HCT116 (cell line): ENCODE measurements at regions not wholly inside any gene's neighbourhood (a gene's known extent, or its start where the extent isn't known, plus 50 kb on each side); places are given as distances from the start of the nearest gene placed in this dataset.

Source experiments
- EZH2 ChIP-seq: fragments of 200-600 bp; sonication (generic); IDR thresholded peaks from 2 replicates; pipeline ENCODE4 v1.6.1; 2017; ENCODE audit warnings: antibody characterized with exemption, mixed run types
- EZH2phosphoT487 ChIP-seq: fragments of 200-600 bp; IDR thresholded peaks from 2 replicates; pipeline ENCODE4 v1.6.1; 2018; ENCODE audit warnings: antibody characterized with exemption, borderline replicate concordance
- POLR2A ChIP-seq: IDR thresholded peaks from 2 replicates; pipeline ENCODE4 v1.7.0; 2011; ENCODE audit warnings: borderline replicate concordance; ENCODE audit not compliant: insufficient read depth, insufficient read length; ENCODE audit errors: extremely low read depth
- POLR2AphosphoS5 ChIP-seq: IDR thresholded peaks from 2 replicates; pipeline ENCODE4 v1.6.1; 2011; ENCODE audit warnings: mild to moderate bottlenecking, low read depth, low read length, moderate library complexity
- SP1 ChIP-seq: IDR thresholded peaks from 2 replicates; pipeline ENCODE4 v1.6.1; 2012; ENCODE audit warnings: low read depth
- YY1 ChIP-seq: IDR thresholded peaks from 2 replicates; pipeline ENCODE4 v1.6.1; 2011; ENCODE audit warnings: low read length, low read depth, moderate library complexity, mild to moderate bottlenecking; ENCODE audit not compliant: insufficient replicate concordance; ENCODE audit errors: extremely low read depth
- ZNF274 ChIP-seq: fragments of 200-500 bp; sonication (Bioruptor generic); IDR thresholded peaks from 2 replicates; pipeline ENCODE4 v1.6.1; 2014; ENCODE audit warnings: mild to moderate bottlenecking, low read depth, low read length, inconsistent platforms
- TF ChIP-seq, protein P1 (sequence below), 3 experiments: fragments of 200-600 bp in 1 of 3; sonication (generic) in 1 of 3; IDR thresholded peaks in 2 of 3; conservative IDR thresholded peaks in 1 of 3; 2 replicates each; pipeline ENCODE4 v1.5.1; 2012 to 2017; ENCODE audit warnings: low read depth in 2 of 3, low read length in 2 of 3, antibody characterized with exemption in 1 of 3, borderline replicate concordance in 1 of 3, control low read depth in 1 of 3, mild to moderate bottlenecking in 1 of 3, mixed read lengths in 1 of 3, mixed run types in 1 of 3, moderate library complexity in 1 of 3; ENCODE audit not compliant: insufficient read depth in 1 of 3
- TF ChIP-seq, protein P2 (sequence below): IDR thresholded peaks from 2 replicates; pipeline ENCODE4 v1.6.1; 2012

DNA sequence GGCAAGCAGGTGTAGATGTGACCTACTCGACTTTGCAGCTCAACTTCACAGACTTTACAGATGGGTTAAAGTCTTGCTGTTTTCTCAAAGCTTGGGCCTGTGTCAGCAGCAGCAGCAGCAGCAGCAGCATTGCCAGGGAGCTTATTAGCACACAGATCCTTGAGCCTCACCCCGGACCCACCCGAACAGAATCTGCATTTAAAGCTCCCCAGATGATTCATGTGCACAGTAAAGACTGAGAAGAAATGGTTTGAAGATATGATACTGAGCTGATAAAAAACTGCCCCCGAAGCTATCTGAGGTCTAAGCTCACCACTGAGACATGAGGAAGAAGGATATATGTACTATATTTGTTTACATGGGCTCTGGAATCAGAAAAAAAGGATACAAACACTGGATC is 231.7 kb downstream of the ARPP21 start:
- TF ChIP-seq POLR2AphosphoS5 (no peak), YY1 (no peak), EZH2phosphoT487 (no peak), POLR2A (no peak), EZH2 (no peak), ZNF274 (no peak), SP1 (no peak)
- TF ChIP-seq, protein P1, sequence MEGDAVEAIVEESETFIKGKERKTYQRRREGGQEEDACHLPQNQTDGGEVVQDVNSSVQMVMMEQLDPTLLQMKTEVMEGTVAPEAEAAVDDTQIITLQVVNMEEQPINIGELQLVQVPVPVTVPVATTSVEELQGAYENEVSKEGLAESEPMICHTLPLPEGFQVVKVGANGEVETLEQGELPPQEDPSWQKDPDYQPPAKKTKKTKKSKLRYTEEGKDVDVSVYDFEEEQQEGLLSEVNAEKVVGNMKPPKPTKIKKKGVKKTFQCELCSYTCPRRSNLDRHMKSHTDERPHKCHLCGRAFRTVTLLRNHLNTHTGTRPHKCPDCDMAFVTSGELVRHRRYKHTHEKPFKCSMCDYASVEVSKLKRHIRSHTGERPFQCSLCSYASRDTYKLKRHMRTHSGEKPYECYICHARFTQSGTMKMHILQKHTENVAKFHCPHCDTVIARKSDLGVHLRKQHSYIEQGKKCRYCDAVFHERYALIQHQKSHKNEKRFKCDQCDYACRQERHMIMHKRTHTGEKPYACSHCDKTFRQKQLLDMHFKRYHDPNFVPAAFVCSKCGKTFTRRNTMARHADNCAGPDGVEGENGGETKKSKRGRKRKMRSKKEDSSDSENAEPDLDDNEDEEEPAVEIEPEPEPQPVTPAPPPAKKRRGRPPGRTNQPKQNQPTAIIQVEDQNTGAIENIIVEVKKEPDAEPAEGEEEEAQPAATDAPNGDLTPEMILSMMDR (IDR thresholded peaks at IDR 0.05 in 2 of 3, conservative IDR thresholded peaks at IDR 0.05 in 1 of 3; ENCODE audit: borderline replicate concordance in 1 of 3, insufficient read depth in 1 of 3, low read depth in 2 of 3, low read length in 2 of 3), result no peak
- TF ChIP-seq, protein P2, sequence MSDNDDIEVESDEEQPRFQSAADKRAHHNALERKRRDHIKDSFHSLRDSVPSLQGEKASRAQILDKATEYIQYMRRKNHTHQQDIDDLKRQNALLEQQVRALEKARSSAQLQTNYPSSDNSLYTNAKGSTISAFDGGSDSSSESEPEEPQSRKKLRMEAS, result no peak
